GM18517 (cell line): ENCODE measurements at regions not wholly inside any gene's neighbourhood (a gene's known extent, or its start where the extent isn't known, plus 50 kb on each side); places are given as distances from the start of the nearest gene placed in this dataset.
"Not testable (repeated sequence)": the region's sequence is repeated elsewhere in the genome, so short reads cannot be mapped to it uniquely, and the experiment has no call there.

Experiments
- ATAC-seq: cut with Tn5 transposase; IDR thresholded peaks from one replicate; pipeline ENCODE4 v1.9.1; 2021; ENCODE audit warnings: mild to moderate bottlenecking, moderate library complexity; ENCODE audit not compliant: unreplicated experiment

DNA sequence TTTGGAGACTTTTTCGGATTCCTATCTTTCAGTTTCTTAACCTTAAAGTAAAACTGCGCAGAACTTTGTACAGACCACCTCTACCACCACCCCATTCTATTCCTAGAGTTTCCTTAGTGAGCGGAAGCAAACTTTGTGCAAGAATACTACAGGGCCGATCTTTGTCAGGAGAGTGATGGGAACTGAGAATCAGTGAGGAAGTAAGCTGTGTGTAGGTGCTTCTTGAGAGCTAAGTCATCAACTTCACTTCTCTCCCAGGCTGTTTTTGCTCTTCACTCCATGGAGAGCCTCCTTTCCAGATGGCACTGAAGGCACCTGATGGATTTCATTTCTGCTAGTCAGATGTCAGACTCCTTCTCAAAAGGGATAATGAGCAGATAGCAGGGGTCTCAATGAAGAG is 127.3 kb downstream of the SPATA31D1 start:
- ATAC-seq, result no peak

DNA sequence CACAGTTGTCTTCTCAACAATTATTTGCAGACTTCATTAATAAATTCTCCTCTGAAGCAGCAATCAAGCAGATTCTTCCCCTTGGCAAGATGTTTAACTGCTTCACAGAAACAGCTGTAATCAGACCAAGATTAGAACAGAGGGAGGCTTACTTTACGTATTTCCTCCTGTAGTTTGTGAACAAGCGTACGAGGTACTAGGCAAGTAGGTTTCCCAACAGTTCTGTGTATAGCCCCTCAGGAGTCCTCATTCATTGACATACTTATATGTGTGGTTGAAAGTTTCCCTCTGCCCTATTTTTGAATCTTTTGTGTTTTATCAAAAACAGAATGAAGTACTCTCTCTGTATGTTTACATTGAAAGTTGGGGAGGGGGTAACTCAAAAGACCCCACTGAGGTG is 128.0 kb downstream of the SPATA31D1 start:
- no peak for ATAC-seq

DNA sequence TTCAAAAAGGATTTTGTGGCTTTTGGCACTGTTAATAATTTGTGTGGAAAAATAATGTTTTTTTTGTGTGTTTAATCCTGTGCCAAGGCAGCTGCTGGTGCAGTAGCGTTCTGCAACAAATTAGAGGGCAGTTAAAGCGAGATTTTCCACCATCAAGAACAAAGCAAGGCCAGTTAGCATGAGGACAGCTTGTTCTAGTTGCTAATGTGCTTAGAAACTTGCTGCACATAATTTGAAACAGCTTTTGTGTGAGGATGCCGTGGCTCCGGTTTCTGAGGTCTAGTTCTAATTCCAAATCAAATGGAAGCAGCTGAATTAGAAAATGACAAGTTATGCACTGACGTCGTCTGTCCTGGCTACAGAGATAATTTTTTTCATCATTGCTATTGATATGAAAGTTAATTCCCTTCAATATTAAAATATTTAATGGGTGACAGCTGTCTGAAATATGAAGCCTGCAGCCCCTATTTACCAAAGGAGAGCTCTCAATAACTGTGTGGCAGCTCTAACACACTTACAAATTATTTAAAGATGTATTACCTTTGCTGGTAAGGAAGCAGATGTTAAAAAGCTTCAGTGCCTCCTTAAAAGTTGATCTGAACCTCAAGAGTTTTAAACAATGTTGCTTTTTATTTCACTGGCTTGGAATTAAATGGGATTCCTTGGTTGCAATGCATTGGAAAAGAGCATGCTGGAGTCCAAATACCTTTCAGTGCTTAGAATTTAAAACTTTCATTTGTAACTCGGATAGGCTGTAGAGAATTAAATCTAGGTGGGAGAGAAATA is 128.6 kb downstream of the SPATA31D1 start:
- ATAC-seq, result no peak

DNA sequence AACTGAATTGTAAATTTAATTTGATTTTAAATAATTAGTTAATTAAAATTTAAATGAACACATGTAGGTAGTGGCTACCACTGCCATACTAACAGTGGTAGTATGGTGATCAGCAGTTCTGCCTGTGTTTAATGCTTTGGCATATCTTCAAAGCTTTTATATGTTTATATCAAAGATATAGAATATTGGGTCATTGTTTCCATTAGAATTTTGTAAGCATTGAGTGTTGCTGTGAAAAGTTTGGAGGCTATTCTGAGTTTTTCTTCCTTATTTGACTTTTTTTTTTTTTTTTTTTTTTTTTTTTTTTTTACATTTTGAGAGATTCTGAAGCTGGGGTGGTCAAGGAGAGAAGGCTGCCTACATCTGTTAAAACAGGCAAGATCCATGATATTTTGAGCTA is 134.2 kb downstream of the SPATA31D1 start:
- ATAC-seq, result no peak

DNA sequence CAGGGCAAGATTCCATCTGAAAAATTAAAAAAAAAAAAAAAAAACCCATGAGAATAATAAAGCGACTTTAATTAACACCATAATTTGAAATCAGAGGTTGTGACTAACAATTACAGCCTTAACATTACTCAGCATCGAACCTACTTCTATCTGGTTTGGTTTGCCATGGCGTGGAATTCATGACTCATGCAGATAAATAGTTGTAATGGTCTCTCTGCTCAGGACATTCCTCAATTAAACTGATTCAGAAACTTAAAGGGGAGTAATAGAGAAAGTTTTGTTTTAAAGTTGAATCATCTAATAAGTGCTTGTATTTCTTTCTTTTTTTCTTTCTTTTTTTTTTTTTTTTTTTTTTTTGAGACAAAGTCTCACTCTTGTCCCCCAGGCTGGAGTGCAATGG is 135.5 kb downstream of the SPATA31D1 start:
- ATAC-seq, result no peak

DNA sequence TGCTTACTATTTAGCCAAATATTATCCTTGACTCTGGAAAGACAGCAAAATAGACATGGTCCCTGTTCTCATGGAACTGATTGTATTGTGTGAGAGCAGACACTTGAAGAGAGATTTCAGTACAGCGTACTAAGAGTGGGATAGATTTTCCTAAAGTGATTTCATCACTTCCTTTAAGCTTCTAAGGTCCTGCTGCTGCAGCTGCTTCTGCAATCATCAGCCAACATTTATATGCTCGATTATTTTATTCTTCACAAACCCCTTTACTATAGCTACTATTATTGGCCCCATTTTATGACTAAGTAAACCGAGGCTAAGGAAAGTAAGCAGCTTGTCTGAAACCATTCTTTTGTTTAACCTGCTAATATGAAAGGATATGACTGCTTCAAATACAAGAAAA is 137.7 kb downstream of the SPATA31D1 start:
- ATAC-seq, result no peak

DNA sequence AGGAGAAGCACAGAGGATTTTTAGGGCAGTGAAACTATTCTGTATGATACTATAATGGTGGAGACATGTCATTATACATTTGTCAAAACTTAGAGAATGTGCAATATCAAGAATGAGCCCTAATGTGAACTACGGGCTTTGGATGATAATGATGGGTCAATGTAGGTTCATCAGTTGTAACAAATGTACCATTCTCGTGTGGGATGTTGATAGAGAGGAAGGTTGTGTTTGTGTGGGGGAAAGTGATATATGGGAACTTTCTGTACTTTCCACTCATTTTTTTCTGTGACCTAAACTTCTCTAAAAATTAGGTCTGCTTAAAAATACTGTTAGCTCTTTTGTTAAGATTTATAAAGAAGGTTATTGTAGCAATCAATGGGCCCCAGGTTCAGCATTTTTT is 138.9 kb downstream of the SPATA31D1 start:
- peak; percentile 28 for ATAC-seq

DNA sequence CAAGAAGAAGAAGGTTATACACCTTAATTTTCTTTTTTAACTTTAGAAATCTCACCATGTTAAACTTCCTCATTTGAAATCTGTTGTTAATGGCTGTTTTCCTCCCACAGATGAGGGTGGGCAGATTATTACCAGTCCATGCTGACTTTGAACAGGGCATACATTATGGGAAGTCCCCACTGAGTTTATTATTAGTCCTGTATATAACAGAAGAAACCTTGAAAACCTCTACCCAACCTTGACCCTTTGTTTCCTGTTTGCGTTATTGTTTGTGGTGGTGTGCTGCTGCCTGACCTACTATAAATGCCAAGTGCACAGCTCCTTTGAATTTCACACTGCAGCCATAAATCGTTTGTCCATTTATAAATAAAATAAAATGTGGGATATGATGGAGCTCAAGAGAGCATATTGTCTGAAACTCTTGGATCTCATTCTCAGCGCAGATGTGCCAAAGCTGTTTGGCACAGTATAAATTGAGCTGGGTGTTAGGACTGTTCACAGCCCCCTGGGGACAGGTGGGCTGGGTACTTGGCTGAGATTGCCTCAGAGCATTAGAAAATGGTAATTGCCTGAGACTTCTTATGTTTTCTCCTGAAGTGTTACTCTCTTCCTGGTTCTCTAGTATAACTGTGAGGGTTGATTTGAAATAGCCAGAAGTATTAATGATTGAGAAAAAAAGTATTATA is 139.6 kb downstream of the SPATA31D1 start:
- ATAC-seq, result peak; percentile 98

DNA sequence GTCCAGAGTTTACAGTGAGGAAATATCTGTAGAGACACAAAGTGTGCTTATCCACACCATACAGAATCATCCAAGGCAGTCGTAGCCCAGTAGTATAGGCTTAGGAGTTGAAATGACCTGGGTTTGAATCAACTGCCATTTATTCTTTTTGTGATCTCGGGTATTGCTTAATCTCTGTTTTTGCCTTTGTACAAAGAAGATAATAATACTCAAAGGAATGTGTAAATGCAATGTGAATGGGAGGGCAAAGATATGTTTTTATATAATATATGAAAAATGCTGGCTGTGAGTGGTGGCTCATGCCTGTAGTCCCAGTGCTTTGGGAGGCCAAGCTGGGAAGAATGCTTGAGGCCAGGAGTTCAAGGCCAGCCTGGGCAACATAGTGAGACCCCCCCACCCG is 141.1 kb downstream of the SPATA31D1 start:
- no peak for ATAC-seq

DNA sequence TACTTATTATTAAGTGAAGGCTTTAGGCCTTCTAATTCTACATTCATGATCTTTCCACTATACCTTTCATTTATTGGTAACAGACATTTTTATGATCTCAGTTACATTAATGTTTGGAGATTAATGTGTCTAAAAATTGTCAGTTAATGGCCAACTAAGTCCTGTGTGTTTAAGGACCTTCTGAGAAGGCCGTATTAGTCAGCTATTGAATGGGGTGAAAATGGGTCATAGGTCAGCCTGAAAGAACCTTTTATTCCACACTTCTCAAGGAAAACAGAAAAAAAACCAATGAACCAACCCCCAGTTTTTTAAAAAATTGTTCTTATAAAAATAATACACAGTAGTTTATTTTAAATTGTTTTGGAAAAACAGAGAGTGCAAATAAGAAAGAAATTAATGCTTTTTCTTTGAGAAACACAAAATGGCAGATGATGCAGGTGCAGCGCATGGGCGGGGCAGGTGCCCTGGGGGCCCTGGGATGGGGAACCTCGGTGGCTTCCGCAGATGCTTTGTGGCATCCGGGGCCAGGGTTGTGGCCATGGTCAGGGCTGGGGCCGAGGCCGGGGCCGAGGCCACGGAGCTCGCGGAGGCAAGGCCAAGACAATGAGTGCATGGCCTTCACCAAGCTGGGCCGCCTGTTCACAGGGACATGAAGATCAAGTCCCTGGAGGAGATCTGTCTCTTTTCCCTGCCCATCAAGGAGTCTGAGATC is 141.9 kb downstream of the SPATA31D1 start:
- ATAC-seq, result no peak

DNA sequence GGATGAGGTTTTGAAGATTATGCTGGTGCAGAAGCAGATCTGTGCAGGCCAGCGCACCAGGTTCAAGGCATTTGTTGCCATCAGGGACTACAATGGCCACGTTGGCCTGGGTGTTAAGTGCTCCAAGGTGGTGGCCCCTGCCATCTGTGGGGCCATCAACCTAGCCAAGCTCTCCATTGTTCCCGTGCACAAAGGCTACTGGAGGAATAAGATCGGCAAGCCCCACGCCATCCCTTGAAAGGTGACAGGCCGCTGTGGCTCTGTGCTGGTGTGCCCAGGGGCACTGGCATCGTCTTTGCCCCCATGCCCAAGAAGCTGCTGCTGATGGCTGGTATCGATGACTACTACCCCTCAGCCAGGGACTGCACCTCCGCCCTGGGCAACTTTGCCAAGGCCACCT is 142.5 kb downstream of the SPATA31D1 start:
- no peak for ATAC-seq

DNA sequence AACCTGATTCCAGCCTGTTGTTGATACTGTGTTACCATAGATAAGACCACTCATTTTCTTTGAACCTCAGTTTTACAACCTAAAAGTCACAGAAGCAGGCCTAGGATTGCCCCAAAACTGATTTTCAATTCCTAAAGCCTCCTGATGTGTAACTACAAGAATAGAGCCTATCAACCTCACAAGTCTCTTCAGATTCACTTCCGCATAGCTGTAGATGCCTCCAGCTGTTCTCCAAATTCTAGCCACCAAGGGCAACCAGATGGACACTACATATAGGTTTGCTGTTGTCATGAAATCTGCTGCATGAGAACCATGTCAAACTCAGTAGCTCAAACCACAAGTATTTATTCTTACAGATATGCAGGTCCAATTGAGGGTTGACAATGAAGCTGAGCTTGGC is 143.5 kb downstream of the SPATA31D1 start:
- no peak for ATAC-seq

DNA sequence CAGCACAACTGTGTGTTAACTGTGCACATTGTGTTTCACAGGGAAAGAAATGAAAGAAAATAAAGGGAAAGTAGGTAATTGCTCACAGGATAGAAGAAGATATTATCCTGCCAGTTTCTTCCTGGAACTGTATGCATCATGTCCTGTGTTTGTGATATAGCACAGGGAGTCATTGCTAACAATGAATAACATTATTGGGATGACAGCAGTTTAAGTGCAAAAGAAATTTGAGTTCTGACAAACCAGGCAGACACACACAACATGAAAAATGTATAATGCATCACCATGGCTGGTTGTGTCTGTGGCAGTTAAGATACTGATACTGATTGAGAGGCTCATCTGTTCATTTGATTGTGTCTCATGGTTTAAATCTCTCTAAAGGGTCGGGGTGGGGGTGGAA is 145.4 kb downstream of the SPATA31D1 start:
- ATAC-seq, result no peak

DNA sequence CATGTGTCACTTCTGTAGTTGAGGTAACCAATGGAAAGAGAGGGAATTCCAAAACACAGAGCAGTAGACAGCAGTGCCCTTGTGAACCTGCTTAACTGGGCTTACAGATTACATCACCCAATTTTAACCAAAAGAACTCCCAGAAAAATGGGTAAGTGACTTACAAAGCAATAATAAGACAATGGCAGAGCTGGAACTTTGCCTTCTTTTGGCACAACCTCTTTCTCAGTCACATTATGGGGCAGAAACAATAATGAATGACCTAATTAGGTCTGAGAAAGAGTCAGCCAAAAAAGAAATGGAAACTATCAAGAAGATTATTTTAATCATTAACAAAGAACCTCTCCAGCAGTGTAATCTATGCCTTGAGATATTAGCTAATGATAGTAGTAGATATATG is 146.5 kb downstream of the SPATA31D1 start:
- no peak for ATAC-seq

DNA sequence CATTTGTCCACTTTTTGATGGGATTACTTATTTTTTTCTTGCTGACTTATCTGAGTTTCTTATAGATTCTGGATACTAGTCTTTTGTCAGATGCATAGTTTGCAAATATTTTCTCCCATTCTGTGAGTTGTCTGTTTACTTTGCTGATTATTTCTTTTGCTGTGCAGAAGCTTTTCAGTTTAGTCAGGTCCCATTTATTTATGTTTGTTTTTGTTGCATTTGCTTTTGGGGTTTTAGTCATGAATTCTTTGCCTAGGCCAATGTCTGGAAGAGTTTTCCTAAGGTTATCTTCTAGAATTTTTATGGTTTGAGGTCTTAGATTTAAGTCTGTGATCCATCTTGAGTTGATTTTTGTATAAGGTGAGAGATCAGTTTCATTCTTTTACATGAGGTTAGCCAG is 149.5 kb downstream of the SPATA31D1 start:
- ATAC-seq, result not testable (repeated sequence)

DNA sequence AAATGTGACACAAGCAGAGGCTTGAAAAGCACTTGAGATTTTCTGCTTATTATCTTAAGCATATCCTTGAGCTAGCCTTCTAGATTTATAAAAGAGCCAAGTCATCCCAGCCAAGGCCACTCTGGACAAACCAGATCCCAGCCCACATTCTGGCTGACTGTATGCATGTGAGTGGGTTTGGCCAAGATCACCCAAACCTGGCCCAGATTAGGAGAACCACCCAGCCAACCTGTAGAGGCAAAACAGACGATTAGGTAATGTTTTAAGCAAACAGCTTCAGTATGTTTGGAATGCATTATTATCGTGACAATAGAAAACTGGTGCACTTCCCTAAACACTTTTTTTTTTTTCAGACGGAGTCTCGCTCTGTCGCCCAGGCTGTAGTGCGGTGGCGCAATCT is 151.9 kb downstream of the SPATA31D1 start:
- no peak for ATAC-seq

DNA sequence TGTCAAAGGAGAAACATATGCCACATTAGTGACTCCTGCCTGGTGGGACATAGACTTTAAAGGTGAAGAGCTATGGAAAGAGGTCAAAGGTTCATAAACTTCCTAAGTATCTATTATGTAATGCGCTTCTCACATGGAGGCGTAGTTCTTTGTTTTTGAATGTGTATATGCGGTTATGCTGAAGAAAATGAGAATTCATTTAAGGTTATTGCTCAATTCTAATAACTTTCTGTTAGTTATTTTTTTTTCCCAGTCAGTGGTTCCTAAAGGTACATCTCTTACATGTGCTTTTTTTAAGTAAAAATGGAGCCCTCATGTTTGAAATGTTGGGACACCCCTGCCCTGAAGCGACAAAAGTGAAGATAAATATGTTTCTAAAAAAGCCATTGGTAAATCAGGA is 156.2 kb downstream of the SPATA31D1 start:
- ATAC-seq, result no peak

DNA sequence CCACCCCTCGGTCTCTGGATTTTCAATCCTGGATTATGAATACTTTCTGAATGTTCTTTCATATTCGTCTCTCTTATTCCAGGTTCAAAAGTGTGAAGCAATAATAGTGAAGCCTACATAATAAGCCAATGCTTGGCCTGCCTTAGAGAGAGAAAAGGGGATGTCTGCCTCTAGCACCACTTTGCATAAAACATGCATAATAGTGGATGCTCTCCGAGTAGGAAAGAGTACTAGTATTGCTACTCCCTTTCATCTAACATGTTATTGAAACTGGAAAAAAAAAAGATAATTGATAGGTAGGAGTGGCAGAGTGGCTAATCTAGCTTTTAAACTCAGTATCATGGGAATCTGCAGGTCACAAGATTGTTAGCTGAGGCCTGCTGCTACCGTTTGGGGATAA is 158.1 kb downstream of the SPATA31D1 start:
- no peak for ATAC-seq

DNA sequence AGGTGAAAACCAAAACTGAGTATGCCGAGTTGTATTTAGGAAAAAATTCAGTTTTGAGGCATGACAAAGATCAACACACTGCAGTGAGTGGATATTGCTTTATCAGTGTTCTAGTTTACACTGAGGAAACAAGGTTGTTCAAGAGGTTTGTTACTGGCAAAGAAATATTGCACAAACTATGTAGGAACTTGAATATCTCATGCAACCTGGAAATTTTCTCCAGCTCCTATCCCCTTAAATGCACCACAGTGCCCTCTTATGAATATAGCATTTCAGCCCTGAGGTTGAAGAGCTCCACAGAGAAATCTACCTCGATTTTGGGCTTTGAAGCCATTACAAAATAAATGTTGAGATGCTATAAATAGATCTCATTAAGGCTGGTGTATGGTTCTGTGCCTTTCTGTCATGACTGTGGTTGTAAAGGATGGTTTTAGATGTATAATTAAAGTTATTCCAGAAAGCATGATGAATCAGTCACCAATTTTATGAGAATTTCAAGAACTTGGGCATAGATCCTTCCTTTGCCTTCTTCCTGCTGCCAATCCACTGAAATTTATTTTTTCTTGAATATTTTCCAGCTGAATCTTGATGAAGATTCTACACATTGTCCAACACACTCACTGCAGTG is 159.3 kb downstream of the SPATA31D1 start:
- ATAC-seq, result no peak

DNA sequence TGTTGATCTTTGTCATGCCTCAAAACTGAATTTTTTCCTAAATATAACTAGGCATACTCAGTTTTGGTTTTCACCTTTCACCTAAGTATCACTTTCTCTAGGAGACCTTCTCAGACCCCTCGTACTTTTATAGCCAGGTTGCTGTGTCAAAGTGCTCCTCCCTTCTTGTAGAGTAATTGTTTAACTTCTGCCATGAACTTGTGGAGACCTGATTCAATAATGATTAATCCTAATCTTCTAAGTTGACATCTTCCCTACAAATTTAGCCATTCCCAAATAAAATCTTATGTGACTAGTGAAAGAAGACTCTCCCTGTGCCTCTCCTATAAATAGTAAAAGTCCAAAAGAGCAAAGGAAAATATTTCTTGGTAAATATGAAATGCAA is 159.8 kb downstream of the SPATA31D1 start:
- ATAC-seq, result no peak

DNA sequence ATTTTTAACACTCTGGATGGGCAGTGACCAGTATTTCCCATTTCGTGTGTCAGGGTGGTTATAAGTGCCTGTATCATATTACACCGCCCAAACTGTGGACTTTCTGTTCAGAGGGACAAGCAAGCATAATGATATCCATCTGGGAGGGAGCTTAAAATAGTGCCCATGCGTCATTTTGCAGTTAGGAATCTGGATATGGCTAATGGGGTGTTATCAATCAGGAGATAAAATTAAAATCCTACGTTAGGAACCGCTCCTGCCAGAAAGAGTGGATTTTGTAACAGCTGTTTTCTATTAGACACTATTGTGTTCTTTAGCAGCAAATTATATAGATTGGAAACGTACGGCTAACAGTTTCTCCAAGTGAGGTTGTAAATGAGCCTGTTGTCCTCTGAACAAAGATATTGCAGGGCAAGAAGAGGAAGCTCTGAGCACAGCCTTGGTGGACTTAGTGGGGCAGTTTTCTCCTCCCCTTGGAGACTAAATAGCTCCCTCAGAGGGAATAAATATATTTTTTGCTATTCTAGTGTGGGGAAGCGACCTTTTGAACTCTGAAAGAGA is 160.4 kb downstream of the SPATA31D1 start:
- ATAC-seq, result no peak
